ENCODE measurements at regions not wholly inside any gene's neighbourhood (a gene's known extent, or its start where the extent isn't known, plus 50 kb on each side); places are given as distances from the start of the nearest gene placed in this dataset.

- no peak for TF ChIP-seq ZFX (IDR thresholded peaks at IDR 0.05; ENCODE audit: borderline replicate concordance)
- TF ChIP-seq, protein P1, sequence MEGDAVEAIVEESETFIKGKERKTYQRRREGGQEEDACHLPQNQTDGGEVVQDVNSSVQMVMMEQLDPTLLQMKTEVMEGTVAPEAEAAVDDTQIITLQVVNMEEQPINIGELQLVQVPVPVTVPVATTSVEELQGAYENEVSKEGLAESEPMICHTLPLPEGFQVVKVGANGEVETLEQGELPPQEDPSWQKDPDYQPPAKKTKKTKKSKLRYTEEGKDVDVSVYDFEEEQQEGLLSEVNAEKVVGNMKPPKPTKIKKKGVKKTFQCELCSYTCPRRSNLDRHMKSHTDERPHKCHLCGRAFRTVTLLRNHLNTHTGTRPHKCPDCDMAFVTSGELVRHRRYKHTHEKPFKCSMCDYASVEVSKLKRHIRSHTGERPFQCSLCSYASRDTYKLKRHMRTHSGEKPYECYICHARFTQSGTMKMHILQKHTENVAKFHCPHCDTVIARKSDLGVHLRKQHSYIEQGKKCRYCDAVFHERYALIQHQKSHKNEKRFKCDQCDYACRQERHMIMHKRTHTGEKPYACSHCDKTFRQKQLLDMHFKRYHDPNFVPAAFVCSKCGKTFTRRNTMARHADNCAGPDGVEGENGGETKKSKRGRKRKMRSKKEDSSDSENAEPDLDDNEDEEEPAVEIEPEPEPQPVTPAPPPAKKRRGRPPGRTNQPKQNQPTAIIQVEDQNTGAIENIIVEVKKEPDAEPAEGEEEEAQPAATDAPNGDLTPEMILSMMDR (IDR thresholded peaks at IDR 0.05): no peak
- H3K27ac ChIP-seq: no peak overlapping the region
Observed at GRCh38 chr2:15745907-15746702, 154.4 kb downstream of the DDX1 start.

DNA sequence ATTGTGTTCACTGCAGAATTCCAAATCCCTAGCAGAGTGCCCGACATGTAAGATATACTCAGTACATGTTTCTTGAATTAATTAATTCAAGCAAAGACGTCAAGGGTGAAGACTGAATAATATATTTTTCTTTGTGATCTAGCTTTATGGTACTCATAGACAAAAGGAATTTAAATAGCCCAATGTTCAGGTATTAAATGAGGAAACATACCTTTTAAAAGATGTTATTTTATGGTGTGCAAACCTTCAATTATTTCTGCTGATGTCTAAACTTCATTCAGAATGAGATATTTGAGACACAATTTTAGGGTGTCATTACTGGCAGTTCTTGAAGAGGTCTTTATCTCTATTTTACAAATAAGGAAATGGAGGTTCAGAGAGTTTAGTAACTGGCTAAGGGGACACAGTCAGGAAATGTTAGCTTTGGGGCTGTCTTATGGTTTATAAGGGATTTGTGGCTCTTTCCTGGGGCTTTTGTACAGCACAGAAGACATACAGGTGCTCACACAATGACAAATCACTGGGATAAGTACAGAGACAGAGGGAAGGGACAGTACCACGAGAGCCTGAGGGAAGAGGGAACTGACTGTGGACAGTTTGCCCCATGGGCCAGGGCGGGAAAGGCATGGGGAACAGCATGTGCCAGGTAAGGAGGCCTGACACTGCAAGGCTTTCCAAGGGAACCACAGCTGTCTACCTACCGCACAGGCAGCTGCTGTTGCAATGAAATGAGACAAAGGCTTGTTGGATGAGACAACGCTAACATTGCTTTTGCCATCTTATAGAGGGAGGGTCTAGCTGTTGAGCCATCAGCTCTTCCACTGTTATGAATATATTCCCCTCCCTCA, 155.3 kb downstream of the DDX1 start:
- no peak overlapping the region for H3K27ac ChIP-seq
- TF ChIP-seq ZFX (IDR thresholded peaks at IDR 0.05; ENCODE audit: borderline replicate concordance): no peak
- TF ChIP-seq, protein P1 (IDR thresholded peaks at IDR 0.05): no peak

DNA sequence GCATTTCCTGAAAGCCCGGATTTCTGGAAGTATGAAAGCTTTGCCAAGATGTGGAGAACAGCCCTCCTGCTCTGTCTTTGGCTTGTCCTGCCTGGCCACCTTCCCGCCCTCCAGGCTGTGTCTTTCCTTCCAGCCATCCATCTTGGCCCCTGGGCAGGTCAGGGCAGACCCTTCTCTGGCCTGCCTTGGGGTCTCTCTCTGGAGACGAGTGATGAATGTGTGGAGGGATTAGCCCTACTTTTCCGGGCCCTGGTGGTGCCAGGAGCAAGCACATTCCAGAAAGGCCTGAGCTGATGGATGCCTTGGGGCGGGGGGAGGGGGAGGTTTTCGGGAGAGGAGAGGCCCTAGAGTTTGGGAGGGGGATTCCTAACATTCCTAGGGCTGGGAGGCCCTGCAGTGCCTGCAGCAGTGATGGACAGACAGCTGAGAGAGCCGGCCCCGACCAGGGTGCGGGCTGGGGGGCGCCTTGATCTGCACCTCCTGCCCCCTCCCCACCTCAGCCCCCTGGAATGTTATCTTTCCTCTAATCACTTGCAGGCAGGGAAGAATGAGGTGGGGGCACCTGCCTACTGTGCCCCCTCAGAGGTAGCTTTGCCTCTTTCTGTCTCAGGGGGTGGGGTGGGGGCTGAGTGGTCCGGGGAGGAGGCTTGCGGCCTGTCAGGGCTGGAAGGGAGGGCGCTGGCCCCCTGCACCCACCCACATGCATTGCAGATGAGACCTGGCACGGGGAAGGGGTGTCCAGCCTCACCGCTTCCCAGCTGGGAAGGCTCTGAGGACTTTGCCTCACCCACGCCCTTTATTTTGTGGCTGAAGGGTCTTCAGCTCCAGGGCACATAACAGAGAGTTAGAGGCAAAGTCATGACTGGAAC, 156.2 kb downstream of the DDX1 start:
- TF ChIP-seq, protein P1 (IDR thresholded peaks at IDR 0.05): no peak
- no peak for TF ChIP-seq ZFX (IDR thresholded peaks at IDR 0.05; ENCODE audit: borderline replicate concordance)
- no peak overlapping the region for H3K27ac ChIP-seq

GRCh38 chr2:15748736-15749323, 157.2 kb downstream of the DDX1 start:
- no peak for TF ChIP-seq ZFX (IDR thresholded peaks at IDR 0.05; ENCODE audit: borderline replicate concordance)
- TF ChIP-seq, protein P1 (IDR thresholded peaks at IDR 0.05): peak; percentile 60
- no peak overlapping the region for H3K27ac ChIP-seq

- no peak for TF ChIP-seq ZFX (IDR thresholded peaks at IDR 0.05; ENCODE audit: borderline replicate concordance)
- TF ChIP-seq, protein P1 (IDR thresholded peaks at IDR 0.05): no peak
- no peak overlapping the region for H3K27ac ChIP-seq
Observed at GRCh38 chr2:15749460-15750432, 158.1 kb downstream of the DDX1 start.

DNA sequence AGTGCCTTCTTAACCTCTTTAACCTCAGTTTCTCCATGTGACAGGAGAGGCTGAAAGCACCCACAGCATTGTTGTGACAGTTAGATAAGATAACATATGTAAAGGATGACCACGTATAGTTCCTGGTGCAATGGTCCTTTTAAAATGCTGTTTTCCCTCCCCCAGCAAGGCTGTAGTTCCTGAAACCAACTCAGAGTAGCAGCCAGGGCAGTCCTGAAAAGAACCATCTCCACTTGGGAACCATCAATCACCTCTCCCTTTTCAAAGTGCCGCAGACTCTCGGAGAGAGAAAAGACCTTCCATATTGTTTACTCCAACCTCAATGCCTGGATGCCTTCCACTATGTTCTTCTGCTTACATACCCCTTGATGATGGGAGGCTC, 158.8 kb downstream of the DDX1 start:
- no peak overlapping the region for H3K27ac ChIP-seq
- no peak for TF ChIP-seq ZFX (IDR thresholded peaks at IDR 0.05; ENCODE audit: borderline replicate concordance)
- TF ChIP-seq, protein P1 (IDR thresholded peaks at IDR 0.05): no peak

Measured in 22Rv1 (cell line).